ENCODE measurements at regions not wholly inside any gene's neighbourhood (a gene's known extent, or its start where the extent isn't known, plus 50 kb on each side); places are given as distances from the start of the nearest gene placed in this dataset.

- H3K4me3 ChIP-seq (ENCODE audit: low read depth, low read length, poor library complexity, severe bottlenecking): no peak overlapping the region
- H3K27me3 ChIP-seq (ENCODE audit: insufficient read depth, low read length): no peaks in the 10 kb centered on the region
- no peak overlapping the region for H3K4me2 ChIP-seq (ENCODE audit: low read length)
- H3K27ac ChIP-seq (ENCODE audit: low read depth, low read length, poor library complexity, severe bottlenecking): no peak overlapping the region
- no peaks in the 10 kb centered on the region for H3K4me1 ChIP-seq (ENCODE audit: insufficient read depth, low read length, severe bottlenecking)
- no peaks in the 10 kb centered on the region for H3K36me3 ChIP-seq (ENCODE audit: insufficient read depth, low read length)
- H3K79me2 ChIP-seq (ENCODE audit: insufficient read depth, low read length): no peaks in the 10 kb centered on the region
- no peaks in the 10 kb centered on the region for H3K9me3 ChIP-seq (ENCODE audit: low read length)
- H2AFZ ChIP-seq (ENCODE audit: low read length): no peak overlapping the region
- no peaks in the 10 kb centered on the region for H3K9me2 ChIP-seq (ENCODE audit: low read depth, low read length)
- no peaks in the 10 kb centered on the region for H3F3A ChIP-seq (ENCODE audit: insufficient read depth, low read length)
- H4K20me1 ChIP-seq (ENCODE audit: insufficient read depth, low read length): no peaks in the 10 kb centered on the region
- no peak for TF ChIP-seq EZH2 (IDR thresholded peaks at IDR 0.05; ENCODE audit: borderline replicate concordance, low read length)
- TF ChIP-seq CTCF (IDR thresholded peaks at IDR 0.05; ENCODE audit: low read length): no peak
- no peak overlapping the region for H3K9ac ChIP-seq (ENCODE audit: low read length)
These were observed 329.2 kb upstream of the ZMIZ1 start for GRCh38 chr10:78739444-78740053.

GRCh38 chr10:78740976-78741915, 327.5 kb upstream of the ZMIZ1 start:
- no peak overlapping the region for H3K27ac ChIP-seq (ENCODE audit: low read depth, low read length, poor library complexity, severe bottlenecking)
- H3K4me1 ChIP-seq (ENCODE audit: insufficient read depth, low read length, severe bottlenecking): no peaks in the 10 kb centered on the region
- H3K4me3 ChIP-seq (ENCODE audit: low read depth, low read length, poor library complexity, severe bottlenecking): no peak overlapping the region
- no peaks in the 10 kb centered on the region for H3K27me3 ChIP-seq (ENCODE audit: insufficient read depth, low read length)
- no peak overlapping the region for H3K9ac ChIP-seq (ENCODE audit: low read length)
- no peaks in the 10 kb centered on the region for H4K20me1 ChIP-seq (ENCODE audit: insufficient read depth, low read length)
- no peaks in the 10 kb centered on the region for H3K9me2 ChIP-seq (ENCODE audit: low read depth, low read length)
- no peak overlapping the region for H3K4me2 ChIP-seq (ENCODE audit: low read length)
- H3K9me3 ChIP-seq (ENCODE audit: low read length): no peaks in the 10 kb centered on the region
- TF ChIP-seq EZH2 (IDR thresholded peaks at IDR 0.05; ENCODE audit: borderline replicate concordance, low read length): no peak
- TF ChIP-seq CTCF (IDR thresholded peaks at IDR 0.05; ENCODE audit: low read length): no peak
- no peak overlapping the region for H2AFZ ChIP-seq (ENCODE audit: low read length)
- no peaks in the 10 kb centered on the region for H3K79me2 ChIP-seq (ENCODE audit: insufficient read depth, low read length)
- no peaks in the 10 kb centered on the region for H3K36me3 ChIP-seq (ENCODE audit: insufficient read depth, low read length)
- H3F3A ChIP-seq (ENCODE audit: insufficient read depth, low read length): no peaks in the 10 kb centered on the region

GRCh38 chr10:78742406-78742729, 326.4 kb upstream of the ZMIZ1 start:
- Histone ChIP-seq H2AFZ (ENCODE audit: low read length) (no peak overlapping the region), H3K4me1 (ENCODE audit: insufficient read depth, low read length, severe bottlenecking) (no peaks in the 10 kb centered on the region), H3K79me2 (ENCODE audit: insufficient read depth, low read length) (no peaks in the 10 kb centered on the region), H3K9me2 (ENCODE audit: low read depth, low read length) (no peaks in the 10 kb centered on the region), H3K27me3 (ENCODE audit: insufficient read depth, low read length) (no peaks in the 10 kb centered on the region), H3K36me3 (ENCODE audit: insufficient read depth, low read length) (no peaks in the 10 kb centered on the region), H3K4me2 (ENCODE audit: low read length) (no peak overlapping the region), H3K4me3 (ENCODE audit: low read depth, low read length, poor library complexity, severe bottlenecking) (no peak overlapping the region), H3K9ac (ENCODE audit: low read length) (no peak overlapping the region), H4K20me1 (ENCODE audit: insufficient read depth, low read length) (no peaks in the 10 kb centered on the region), H3K27ac (ENCODE audit: low read depth, low read length, poor library complexity, severe bottlenecking) (no peak overlapping the region), H3K9me3 (ENCODE audit: low read length) (no peaks in the 10 kb centered on the region), H3F3A (ENCODE audit: insufficient read depth, low read length) (no peaks in the 10 kb centered on the region)
- no peak for TF ChIP-seq EZH2 (IDR thresholded peaks at IDR 0.05; ENCODE audit: borderline replicate concordance, low read length)
- no peak for TF ChIP-seq CTCF (IDR thresholded peaks at IDR 0.05; ENCODE audit: low read length)
